SJCRH30 (cell line): ENCODE measurements at regions not wholly inside any gene's neighbourhood (a gene's known extent, or its start where the extent isn't known, plus 50 kb on each side); places are given as distances from the start of the nearest gene placed in this dataset.
"Not testable (repeated sequence)": the region's sequence is repeated elsewhere in the genome, so short reads cannot be mapped to it uniquely, and the experiment has no call there.

Experiments used
- DNase-seq, 2 experiments: peaks; one replicate each; pipeline ENCODE4 v3.0.0-alpha.2; 2015 to 2020
- H3K27ac ChIP-seq: fragments of 250-450 bp; sonication (Bioruptor Pico); 2 replicates; pipeline ENCODE4 v1.5.1; 2020; ENCODE audit warnings: mild to moderate bottlenecking, moderate library complexity
- H3K27me3 ChIP-seq: fragments of 250-450 bp; sonication (Bioruptor Pico); 2 replicates; pipeline ENCODE4 v1.5.1; 2020; ENCODE audit warnings: mild to moderate bottlenecking, moderate library complexity
- H3K36me3 ChIP-seq: fragments of 250-450 bp; sonication (Bioruptor Pico); 2 replicates; pipeline ENCODE4 v1.5.1; 2020; ENCODE audit warnings: mild to moderate bottlenecking, moderate library complexity
- H3K4me1 ChIP-seq: fragments of 250-450 bp; sonication (Bioruptor Pico); 2 replicates; pipeline ENCODE4 v1.5.1; 2020; ENCODE audit warnings: mild to moderate bottlenecking, moderate library complexity
- H3K4me3 ChIP-seq: fragments of 250-450 bp; sonication (Bioruptor Pico); 2 replicates; pipeline ENCODE4 v1.5.1; 2020; ENCODE audit warnings: mild to moderate bottlenecking, moderate library complexity
- H3K9me3 ChIP-seq: fragments of 250-450 bp; sonication (Bioruptor Pico); replicated peaks from 2 replicates; pipeline ENCODE4 v1.5.1; 2020; ENCODE audit warnings: mild to moderate bottlenecking, moderate library complexity

DNA sequence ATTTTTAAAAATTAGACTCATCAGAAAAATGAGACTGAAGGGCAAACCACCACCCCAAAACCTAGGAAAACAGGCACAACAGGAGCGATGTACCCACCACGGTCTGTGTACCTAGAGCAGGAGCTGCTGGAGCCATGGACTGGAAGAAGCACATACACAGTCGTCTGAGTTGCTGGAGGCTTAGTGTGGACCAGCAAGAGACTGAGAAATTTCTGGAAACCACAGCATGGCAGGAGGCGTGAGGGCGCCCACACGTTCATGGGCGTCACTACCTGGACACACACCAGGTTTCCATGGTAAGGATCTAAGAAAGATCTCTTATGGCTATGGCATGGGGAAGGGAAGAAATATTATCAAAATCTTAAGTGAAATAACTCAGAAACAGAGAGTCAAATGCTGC is 91.9 kb downstream of the MED10 start:
- no peaks in the 10 kb centered on the region for H3K36me3 ChIP-seq
- H3K27me3 ChIP-seq, result no peaks in the 10 kb centered on the region
- no peak overlapping the region for H3K4me3 ChIP-seq
- no peaks in the 10 kb centered on the region for H3K9me3 ChIP-seq
- no peak for DNase-seq
- no peak overlapping the region for H3K27ac ChIP-seq
- no peaks in the 10 kb centered on the region for H3K4me1 ChIP-seq

DNA sequence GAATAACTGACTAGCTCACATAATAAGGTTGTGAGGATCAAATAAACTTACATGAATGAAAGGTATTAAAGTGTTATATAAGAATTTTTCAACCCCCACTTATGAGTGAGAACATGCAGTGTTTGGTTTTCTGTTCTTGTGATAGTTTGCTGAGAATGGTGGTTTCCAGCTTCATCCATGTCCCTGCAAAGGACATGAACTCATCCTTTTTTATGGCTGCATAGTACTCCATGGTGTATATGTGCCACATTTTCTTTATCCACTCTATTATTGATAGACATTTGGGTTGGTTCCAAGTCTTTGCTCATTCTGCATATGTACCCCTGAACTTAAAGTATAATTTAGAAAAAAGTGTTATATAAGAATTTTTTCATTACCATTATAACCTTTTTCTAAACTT is 93.9 kb downstream of the MED10 start:
- not testable (repeated sequence) for H3K4me1 ChIP-seq, H3K36me3 ChIP-seq, H3K9me3 ChIP-seq, H3K4me3 ChIP-seq, H3K27ac ChIP-seq, DNase-seq, H3K27me3 ChIP-seq

GRCh38 chr5:6282352-6282751 is 96.0 kb downstream of the MED10 start:
- H3K27me3 ChIP-seq, result no peaks in the 10 kb centered on the region
- no peak overlapping the region for H3K27ac ChIP-seq
- no peaks in the 10 kb centered on the region for H3K36me3 ChIP-seq
- H3K4me1 ChIP-seq, result no peaks in the 10 kb centered on the region
- H3K4me3 ChIP-seq, result no peak overlapping the region
- DNase-seq, result no peak
- H3K9me3 ChIP-seq, result no peaks in the 10 kb centered on the region

DNA sequence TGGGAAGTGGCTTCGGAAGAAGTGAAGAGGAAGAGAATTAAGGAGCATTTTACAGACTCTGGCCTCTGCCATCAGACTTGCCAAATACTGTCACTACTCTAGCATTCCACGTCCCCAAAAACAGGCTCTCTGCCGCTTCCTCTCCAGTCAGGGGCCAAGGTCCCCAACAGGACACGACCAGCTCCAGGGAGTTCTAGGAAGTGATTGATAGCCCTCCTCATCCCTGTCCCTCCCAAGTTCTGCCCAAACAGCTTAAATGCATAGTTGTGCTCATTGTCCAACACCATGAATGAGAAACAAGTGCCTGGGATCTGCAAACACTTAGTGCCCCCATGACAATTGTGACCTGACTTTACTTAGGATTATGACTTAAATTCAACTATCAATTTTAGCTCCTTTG is 96.5 kb downstream of the MED10 start:
- no peak for DNase-seq
- no peak overlapping the region for H3K27ac ChIP-seq
- H3K4me1 ChIP-seq, result no peaks in the 10 kb centered on the region
- H3K9me3 ChIP-seq, result no peaks in the 10 kb centered on the region
- no peaks in the 10 kb centered on the region for H3K27me3 ChIP-seq
- no peaks in the 10 kb centered on the region for H3K36me3 ChIP-seq
- H3K4me3 ChIP-seq, result no peak overlapping the region

- H3K9me3 ChIP-seq, result no peaks in the 10 kb centered on the region
- H3K27me3 ChIP-seq, result no peaks in the 10 kb centered on the region
- no peak for DNase-seq
- H3K4me3 ChIP-seq, result no peak overlapping the region
- H3K4me1 ChIP-seq, result no peaks in the 10 kb centered on the region
- H3K36me3 ChIP-seq, result no peaks in the 10 kb centered on the region
- H3K27ac ChIP-seq, result no peak overlapping the region
Measured at GRCh38 chr5:6280425-6281100, 97.8 kb downstream of the MED10 start.

GRCh38 chr5:6279607-6280006 is 98.7 kb downstream of the MED10 start:
- Histone ChIP-seq H3K27me3 (no peaks in the 10 kb centered on the region), H3K4me3 (no peak overlapping the region), H3K4me1 (no peaks in the 10 kb centered on the region), H3K36me3 (no peaks in the 10 kb centered on the region), H3K27ac (no peak overlapping the region), H3K9me3 (no peaks in the 10 kb centered on the region)
- DNase-seq, result no peak

DNA sequence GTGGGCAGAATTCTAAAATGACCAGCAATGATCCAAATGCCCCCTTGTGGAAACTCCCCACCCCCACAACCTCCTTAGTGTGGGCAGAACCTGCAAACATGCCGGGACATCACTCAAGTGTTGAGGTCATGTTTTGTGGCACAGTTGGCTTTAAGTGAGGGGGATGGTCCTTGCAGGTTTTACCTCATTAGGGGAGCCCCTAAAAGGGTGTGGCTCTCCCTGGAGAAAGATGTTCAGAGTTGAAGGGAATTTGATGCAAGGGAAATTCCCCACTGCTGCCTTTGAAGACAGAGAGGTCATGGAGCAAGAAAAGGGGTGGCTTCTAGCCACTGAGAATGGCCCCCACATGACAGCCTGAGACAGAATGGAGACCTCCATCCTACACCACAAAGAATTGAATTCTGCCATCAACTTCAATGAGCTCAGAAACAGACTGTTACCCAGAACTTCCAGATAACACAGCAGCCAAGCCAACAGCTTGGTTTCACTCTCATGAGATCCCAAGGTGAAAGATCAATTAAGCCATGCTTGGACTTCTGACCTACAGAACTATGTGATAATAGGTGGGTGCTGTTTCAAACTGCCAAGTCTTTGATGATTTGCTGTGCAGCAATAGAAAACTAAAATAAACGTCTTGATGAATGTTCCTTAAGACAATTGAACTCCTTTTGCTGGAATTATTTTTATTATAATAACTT is 103.4 kb downstream of the MED10 start:
- Histone ChIP-seq H3K27ac (no peak overlapping the region), H3K4me1 (no peaks in the 10 kb centered on the region), H3K36me3 (no peaks in the 10 kb centered on the region), H3K27me3 (no peaks in the 10 kb centered on the region), H3K9me3 (no peaks in the 10 kb centered on the region), H3K4me3 (no peak overlapping the region)
- no peak for DNase-seq

- no peak overlapping the region for H3K4me3 ChIP-seq
- H3K9me3 ChIP-seq, result no peaks in the 10 kb centered on the region
- DNase-seq, result no peak
- H3K36me3 ChIP-seq, result no peaks in the 10 kb centered on the region
- H3K27me3 ChIP-seq, result no peaks in the 10 kb centered on the region
- H3K4me1 ChIP-seq, result no peaks in the 10 kb centered on the region
- H3K27ac ChIP-seq, result no peak overlapping the region
Measured at GRCh38 chr5:6273749-6274148, 104.6 kb downstream of the MED10 start.

DNA sequence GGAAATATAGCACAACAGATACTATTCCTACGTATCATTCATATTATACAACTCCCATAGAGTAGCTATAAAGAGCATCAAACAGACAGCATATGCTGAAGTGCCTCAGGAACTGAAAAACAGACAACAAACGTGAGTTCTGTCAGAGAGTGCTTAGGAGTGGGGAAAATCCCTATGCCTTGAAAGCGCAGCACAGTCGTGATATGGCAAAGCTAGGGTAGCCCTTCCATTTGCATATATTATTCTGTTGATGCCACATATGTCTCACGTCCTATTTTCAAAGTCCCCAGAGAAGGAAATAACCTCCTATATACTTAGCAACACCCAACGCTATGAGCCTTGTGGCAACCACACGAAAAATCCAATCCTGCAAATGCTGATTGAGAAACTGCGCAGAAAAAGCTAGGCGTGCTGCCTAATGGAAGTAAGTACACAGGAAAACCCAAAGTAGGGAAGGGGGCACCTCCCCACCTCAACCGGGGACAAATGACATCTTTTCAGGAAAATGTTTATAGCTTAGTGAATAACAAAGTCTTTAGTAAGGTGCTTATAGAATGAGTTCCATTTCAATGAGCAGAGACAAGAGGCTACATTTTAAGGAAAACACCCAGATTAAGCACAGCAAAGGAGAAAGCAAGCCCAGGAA is 105.1 kb downstream of the MED10 start:
- Histone ChIP-seq H3K9me3 (no peaks in the 10 kb centered on the region), H3K27me3 (no peaks in the 10 kb centered on the region)

GRCh38 chr5:6269925-6270324 is 108.4 kb downstream of the MED10 start:
- no peaks in the 10 kb centered on the region for H3K36me3 ChIP-seq
- no peaks in the 10 kb centered on the region for H3K4me1 ChIP-seq
- no peak overlapping the region for H3K27ac ChIP-seq
- H3K9me3 ChIP-seq, result no peaks in the 10 kb centered on the region
- H3K27me3 ChIP-seq, result no peaks in the 10 kb centered on the region
- no peak overlapping the region for H3K4me3 ChIP-seq
- no peak for DNase-seq

More for the DNA sequence above, 105.1 kb downstream of the MED10 start:
- DNase-seq, result no peak
- Histone ChIP-seq H3K4me3 (no peak overlapping the region), H3K27ac (no peak overlapping the region), H3K4me1 (no peaks in the 10 kb centered on the region), H3K36me3 (no peaks in the 10 kb centered on the region)

- H3K4me3 ChIP-seq, result no peak overlapping the region
- no peaks in the 10 kb centered on the region for H3K4me1 ChIP-seq
- no peak for DNase-seq
- no peak overlapping the region for H3K27ac ChIP-seq
- H3K9me3 ChIP-seq, result no peaks in the 10 kb centered on the region
- H3K36me3 ChIP-seq, result no peaks in the 10 kb centered on the region
- H3K27me3 ChIP-seq, result no peaks in the 10 kb centered on the region
Measured at GRCh38 chr5:6266671-6267197, 111.6 kb downstream of the MED10 start.

DNA sequence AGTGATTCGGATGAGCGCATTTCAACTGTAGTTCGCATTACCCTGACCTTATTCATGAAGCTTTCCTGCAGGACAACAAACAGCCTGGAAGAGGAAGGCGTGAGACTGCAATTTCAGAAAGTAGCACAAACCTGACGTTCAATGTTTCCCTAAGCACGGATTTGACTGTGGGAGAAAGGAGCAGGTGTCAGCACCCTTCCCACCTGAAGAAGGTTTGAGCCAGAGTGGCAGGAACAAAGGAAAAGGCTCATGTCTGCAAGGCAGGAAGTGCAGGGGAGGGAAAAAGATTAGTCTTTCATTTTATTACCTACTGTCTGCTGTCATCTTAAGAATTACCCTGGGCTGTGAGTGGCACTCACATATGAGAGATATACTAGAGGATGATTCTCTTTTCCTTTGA is 114.0 kb downstream of the MED10 start:
- H3K36me3 ChIP-seq, result no peaks in the 10 kb centered on the region
- no peaks in the 10 kb centered on the region for H3K9me3 ChIP-seq
- H3K4me1 ChIP-seq, result no peaks in the 10 kb centered on the region
- no peaks in the 10 kb centered on the region for H3K27me3 ChIP-seq
- no peak for DNase-seq
- H3K27ac ChIP-seq, result no peak overlapping the region
- H3K4me3 ChIP-seq, result no peak overlapping the region

GRCh38 chr5:6262651-6263363 is 115.5 kb downstream of the MED10 start:
- no peak overlapping the region for H3K4me3 ChIP-seq
- no peak for DNase-seq
- H3K4me1 ChIP-seq, result no peaks in the 10 kb centered on the region
- no peaks in the 10 kb centered on the region for H3K27me3 ChIP-seq
- H3K27ac ChIP-seq, result no peak overlapping the region
- no peaks in the 10 kb centered on the region for H3K36me3 ChIP-seq
- no peaks in the 10 kb centered on the region for H3K9me3 ChIP-seq

DNA sequence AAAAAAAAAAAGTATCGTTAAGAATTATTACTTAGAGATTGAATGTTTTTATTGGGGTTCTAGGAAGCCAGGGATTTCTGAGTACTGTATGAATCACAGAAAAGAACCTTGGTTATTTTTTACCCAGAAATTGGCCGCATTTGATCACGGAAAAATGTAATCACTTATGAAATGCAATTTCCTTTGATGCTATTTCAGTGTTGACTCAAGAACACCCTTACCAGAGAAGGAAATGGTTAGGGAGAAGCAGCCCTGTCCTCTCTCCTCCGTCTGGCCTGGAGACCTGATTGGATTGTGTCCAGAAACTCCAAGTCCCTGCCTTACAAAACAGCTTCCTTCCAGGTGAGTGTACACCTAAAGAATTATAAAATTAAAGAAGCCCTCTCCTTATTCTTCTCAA is 116.7 kb downstream of the MED10 start:
- no peak for DNase-seq
- Histone ChIP-seq H3K4me1 (no peaks in the 10 kb centered on the region), H3K9me3 (no peaks in the 10 kb centered on the region), H3K36me3 (no peaks in the 10 kb centered on the region), H3K27me3 (no peaks in the 10 kb centered on the region), H3K4me3 (no peak overlapping the region), H3K27ac (no peak overlapping the region)

- no peak for DNase-seq
- Histone ChIP-seq H3K27me3 (no peaks in the 10 kb centered on the region), H3K4me1 (no peaks in the 10 kb centered on the region), H3K36me3 (no peaks in the 10 kb centered on the region), H3K4me3 (no peak overlapping the region), H3K9me3 (no peaks in the 10 kb centered on the region), H3K27ac (no peak overlapping the region)
Measured at GRCh38 chr5:6261256-6261655, 117.1 kb downstream of the MED10 start.
